ENCODE measurements at regions not wholly inside any gene's neighbourhood (a gene's known extent, or its start where the extent isn't known, plus 50 kb on each side); places are given as distances from the start of the nearest gene placed in this dataset.
"Not testable (repeated sequence)": the region's sequence is repeated elsewhere in the genome, so short reads cannot be mapped to it uniquely, and the experiment has no call there.

- TF ChIP-seq POLR2AphosphoS2 (IDR thresholded peaks at IDR 0.05; ENCODE audit: low read depth, low read length); ZNF251 (CRISPR knock-in tag; IDR thresholded peaks at IDR 0.05); ZSCAN12 (CRISPR knock-in tag; IDR thresholded peaks at IDR 0.05); ZFP82 (CRISPR knock-in tag; IDR thresholded peaks at IDR 0.05; ENCODE audit: borderline replicate concordance); ARHGAP35 (CRISPR knock-in tag; IDR thresholded peaks at IDR 0.05; ENCODE audit: borderline replicate concordance); PBX3 (CRISPR knock-in tag; IDR thresholded peaks at IDR 0.05; ENCODE audit: borderline replicate concordance); CTCF (CRISPR knock-in tag; IDR thresholded peaks at IDR 0.05): not testable (repeated sequence)
Observed at GRCh38 chr1:95167503-95167902, 50.3 kb downstream of the TLCD4 start.

Measured in HepG2 (cell line).